IPS-NIHi7 (cell line): ENCODE measurements at regions not wholly inside any gene's neighbourhood (a gene's known extent, or its start where the extent isn't known, plus 50 kb on each side); places are given as distances from the start of the nearest gene placed in this dataset.

Source experiments
- DNase-seq: peaks from one replicate; pipeline ENCODE4 v3.0.0; 2012; ENCODE audit warnings: mixed read lengths; ENCODE audit errors: extremely low spot score

DNA sequence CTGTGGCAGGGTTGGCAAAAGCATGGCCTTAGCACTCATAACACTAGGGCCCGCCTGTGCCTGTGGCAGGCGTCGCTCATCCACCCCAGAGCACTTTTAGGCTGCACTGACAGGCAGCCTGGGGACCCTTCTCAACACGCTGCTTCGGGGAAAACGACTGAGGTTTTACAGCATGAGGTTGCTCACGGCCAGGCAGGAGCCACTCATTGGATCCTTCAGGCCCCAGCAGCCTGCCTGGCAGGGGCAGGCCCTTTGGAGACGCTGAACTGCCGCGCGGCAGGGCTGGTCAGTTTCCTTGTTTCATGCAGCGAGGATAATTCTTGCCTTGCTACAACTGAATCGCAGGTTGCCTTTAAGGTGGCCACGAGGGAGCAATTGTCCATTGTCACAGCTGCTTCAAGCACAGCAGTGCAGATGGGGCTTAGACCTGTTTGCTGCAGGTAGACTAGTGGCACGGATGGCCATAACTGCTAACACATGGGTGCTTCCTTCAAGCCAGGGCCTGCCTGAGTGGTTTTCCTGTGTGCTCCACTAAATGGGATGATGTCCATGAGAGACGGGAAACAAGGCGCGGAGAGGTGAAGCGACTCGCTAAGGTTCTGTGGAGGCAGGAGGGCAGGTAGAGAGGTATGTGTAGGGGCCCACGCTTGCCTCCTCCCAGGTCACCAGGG is 49.9 kb upstream of the HS6ST1 start:
- DNase-seq, result no peak

GRCh38 chr2:128369108-128369555 is 50.5 kb upstream of the HS6ST1 start:
- peak; percentile 54 for DNase-seq

DNA sequence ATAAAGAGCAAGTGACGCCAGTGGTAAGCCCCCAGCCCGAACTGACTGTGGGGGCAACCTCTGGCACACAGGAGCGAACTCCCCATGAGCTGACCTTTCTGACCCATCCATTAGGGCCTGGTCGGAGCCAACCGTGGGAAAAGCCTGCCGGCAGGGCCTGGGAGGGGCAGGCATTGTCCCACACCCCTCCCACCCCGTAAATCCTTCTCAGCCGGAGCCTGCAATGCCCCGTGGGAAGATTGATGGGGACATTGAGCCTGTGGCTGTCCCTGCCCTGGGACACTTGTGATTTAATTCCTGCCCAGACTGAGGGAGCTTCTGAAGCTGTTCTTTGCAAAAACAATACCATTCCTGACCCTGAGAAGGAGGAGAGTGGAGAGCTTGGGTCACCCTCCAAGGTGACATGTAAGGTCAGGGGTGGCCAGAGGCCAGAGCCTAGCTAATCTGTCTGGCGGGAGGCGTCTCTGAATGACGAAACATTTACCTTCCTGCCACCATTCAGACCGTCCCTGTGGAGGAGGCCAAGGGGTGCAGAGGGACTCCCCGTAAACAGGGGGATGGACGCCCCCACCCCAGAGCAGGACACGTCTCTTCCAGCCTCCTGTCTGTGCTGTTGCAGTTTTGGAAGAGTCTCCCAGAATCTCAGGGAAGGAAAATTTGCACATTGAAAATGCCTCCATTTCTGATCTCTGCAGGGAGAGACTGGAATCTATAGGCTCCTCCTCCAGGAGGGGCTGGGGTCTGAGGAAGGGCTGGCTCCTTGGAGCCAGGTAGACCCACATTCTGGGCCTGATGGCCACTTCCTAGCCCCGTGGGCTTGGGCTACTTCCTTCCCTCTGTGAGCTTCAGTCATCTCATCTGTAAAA is 51.2 kb upstream of the HS6ST1 start:
- no peak for DNase-seq

DNA sequence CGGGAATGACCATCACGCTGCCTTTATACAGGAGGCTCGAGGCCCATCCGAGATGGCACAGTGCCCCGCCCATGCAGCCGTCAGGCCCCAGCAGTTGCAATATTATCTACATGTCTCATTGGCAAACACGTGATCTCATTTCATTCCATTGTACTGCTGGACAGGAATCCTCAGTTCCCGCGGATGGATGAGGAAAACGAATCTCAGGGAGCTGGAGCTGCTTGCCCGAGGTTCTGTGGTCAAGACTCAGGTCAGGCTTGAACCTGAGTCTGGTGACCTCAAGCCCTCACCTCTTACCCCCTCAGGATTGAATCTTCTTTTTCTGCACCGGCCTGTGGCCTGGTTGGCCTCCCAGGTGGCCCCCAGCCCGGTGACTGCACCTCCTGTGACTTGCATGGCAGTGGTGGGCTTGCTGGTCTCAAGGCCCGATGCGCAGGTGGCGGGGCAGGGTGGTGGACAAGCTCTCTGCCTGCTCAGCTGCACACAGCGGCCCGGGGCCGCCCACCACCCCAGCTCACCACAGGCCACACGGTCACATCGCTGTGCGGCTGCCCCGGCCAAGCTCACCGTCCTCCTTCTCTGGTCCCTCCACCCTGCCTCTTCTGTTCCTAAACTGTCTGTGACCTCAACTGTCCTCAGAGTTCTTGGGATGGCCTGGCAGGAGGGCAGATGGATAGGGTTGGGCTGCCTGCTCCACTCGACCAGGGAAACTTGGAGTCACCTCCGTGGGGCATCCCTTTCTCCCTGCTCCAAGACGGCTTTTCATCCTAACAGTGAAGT is 52.0 kb upstream of the HS6ST1 start:
- DNase-seq, result no peak

GRCh38 chr2:128371248-128371630 is 52.6 kb upstream of the HS6ST1 start:
- DNase-seq, result no peak

GRCh38 chr2:128371648-128372345 is 53.1 kb upstream of the HS6ST1 start:
- no peak for DNase-seq

GRCh38 chr2:128372621-128373341 is 54.1 kb upstream of the HS6ST1 start:
- no peak for DNase-seq

GRCh38 chr2:128373451-128374000 is 54.9 kb upstream of the HS6ST1 start:
- no peak for DNase-seq

DNA sequence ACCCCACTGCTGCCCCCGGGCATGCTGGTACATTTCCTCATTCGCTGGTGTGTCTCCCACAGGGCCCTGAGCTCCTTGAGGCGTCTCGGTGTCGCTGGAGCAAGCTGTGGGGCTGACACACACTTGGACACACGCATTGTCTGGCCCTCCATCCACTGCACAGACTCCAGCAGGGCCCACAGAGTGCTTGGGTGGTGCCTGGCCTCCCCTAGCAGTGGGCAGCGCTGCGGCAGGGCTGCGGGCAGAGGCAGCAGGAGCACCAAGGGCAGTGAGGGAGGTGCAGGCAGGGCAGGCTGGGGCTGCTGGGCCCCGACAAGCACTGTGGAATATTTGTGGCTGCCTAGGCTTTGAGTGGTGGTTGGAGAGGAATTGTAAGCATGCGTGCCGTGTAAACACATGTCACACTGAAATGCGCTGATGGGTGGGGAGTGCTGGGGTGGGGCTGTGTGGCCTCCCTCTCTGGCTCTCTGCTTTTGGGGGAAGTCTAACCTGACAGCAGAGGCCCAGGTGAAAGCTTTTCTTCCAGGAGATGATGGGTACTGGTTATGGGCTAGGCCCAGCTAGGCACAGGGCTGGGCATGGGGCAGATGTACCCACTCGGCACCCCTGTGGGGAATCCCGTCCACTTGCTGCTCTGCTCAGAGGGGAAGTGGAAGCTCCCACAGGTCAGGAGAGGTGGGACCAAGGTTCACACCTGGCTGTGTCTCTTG is 55.5 kb upstream of the HS6ST1 start:
- no peak for DNase-seq

DNA sequence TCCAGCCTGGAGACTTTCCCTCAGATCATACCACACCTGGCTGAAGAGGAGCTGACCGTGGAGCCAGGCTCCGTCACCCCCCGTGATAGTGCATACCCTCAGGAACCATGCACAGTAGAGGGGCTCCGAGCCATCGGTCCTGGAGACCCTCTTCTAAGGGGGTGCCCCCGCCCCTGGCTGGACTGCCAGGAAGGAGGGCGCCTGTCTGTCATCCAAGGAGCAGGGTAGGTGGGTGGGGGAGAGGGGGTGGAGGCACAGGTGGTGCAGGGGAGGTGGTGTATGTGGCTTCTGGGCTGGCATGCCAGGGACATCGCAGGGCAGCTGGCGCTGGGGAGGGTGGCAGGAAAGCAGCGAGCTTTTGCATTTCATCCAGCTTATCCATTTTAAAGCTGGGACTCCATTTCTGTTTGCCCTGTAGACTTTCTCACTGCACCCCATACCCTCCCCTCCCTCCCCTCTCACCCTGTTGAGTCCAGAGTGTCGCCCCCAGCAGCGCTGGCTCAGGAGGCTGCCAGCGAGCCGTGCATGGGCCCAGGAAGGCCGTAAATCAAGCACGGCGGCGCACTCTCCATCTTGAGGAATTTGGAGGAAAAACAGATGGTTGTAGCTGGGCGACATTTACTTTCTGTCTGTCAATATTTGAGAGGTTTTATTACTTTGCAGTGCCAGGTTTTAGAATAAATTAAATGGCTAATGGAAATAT is 56.2 kb upstream of the HS6ST1 start:
- no peak for DNase-seq

DNA sequence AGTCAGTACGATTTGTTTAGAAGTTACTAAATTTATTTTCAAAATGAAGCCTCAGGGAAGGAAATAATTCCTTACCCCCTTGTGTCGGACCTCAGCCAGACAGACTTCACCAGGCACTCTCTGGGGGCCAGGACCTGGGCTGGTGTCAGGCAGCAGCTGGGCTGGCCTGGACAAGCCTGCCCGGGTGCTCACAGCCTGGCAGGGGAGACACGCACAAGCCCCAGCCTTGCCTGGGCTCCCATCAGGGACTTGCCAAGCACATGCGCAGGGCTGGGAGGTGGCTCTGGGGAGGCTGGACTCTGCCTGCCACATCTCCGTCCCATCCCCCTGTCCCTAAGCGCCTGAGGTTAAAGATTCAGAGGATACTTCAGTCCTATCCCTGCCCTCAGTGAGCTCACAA is 56.8 kb upstream of the HS6ST1 start:
- no peak for DNase-seq

GRCh38 chr2:128376241-128377041 is 57.8 kb upstream of the HS6ST1 start:
- no peak for DNase-seq

GRCh38 chr2:128377071-128377910 is 58.6 kb upstream of the HS6ST1 start:
- no peak for DNase-seq

GRCh38 chr2:128378231-128379020 is 59.8 kb upstream of the HS6ST1 start:
- DNase-seq, result no peak

DNA sequence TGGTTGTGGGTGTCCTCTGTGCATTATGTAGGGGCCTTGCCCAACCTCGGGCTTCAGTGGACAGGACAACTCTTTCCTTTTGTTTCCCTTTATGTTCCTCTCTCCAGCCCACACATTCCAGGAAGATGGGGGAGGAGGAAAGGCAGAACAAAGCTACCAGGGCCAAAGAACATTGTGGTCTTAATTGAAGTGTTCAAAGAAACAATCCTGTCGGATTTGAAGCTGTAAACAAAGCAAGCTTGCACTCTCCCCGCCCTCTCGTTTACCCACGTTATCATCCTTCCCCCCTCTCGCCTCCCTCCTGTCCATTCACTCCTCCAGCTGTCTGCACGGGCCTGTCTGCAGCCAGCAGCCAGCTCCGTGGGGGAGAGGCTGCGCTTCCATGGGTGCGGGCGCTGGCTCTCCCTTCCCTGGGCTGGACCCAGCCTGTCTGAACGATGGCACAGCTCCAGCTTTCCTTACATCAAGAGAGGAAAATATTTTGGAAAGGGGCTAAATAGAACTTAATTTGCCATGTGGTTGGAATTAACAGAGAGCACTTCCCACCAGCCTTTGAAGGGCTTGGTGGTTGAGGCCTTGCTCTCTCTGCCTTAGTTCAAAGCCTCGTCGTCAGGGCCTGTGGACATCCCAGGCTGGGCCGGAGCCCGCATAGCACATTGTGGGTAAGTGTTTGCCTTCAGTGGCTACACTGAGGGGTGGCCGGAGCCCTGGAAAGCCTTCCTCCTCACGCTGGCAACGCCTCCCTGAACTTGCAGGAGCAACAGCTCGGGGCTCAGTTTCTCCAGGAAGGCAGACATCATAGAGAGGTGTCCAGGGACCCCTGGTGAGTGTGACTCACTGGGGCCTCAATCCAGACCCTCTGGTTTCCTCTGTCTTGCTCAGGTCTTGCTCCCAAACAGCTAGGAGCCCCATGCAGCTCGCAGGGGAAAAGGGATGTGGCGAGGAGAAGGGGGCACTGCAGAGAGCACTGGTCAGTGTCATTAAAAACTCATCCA is 60.6 kb upstream of the HS6ST1 start:
- DNase-seq, result peak; percentile 61
